Thyroid gland (tissue), 4 donors: ENCODE measurements at regions not wholly inside any gene's neighbourhood (a gene's known extent, or its start where the extent isn't known, plus 50 kb on each side); places are given as distances from the start of the nearest gene placed in this dataset.

Source experiments
- DNase-seq, 2 donors: peaks; one replicate each; pipeline ENCODE4 v3.0.0-alpha.2; 2019
- H3K27ac ChIP-seq, 3 donors: fragments of 200-600 bp; sonication (generic); 1 replicate in 2 of 3; 2 replicates in 1 of 3; pipeline ENCODE4 v1.5.1; 2016 to 2019; ENCODE audit warnings: mild to moderate bottlenecking in 1 of 3, moderate library complexity in 1 of 3
- H3K27me3 ChIP-seq: fragments of 200-600 bp; sonication (generic); one replicate; pipeline ENCODE4 v1.5.1; 2019
- H3K36me3 ChIP-seq, 2 donors: fragments of 200-600 bp; sonication (generic); one replicate each; pipeline ENCODE4 v1.5.1; 2016 to 2019
- H3K4me1 ChIP-seq, 2 donors: fragments of 200-600 bp; sonication (generic); one replicate each; pipeline ENCODE4 v1.5.1; 2017 to 2019
- H3K4me3 ChIP-seq, 3 donors: fragments of 200-600 bp; sonication (generic); replicated peaks in 1 of 3; 1 replicate in 2 of 3; 2 replicates in 1 of 3; pipeline ENCODE4 v1.5.1; 2016; ENCODE audit warnings: mild to moderate bottlenecking in 1 of 3
- H3K9me3 ChIP-seq: fragments of 200-600 bp; sonication (generic); one replicate; pipeline ENCODE4 v1.5.1; 2017
- CTCF ChIP-seq, 6 experiments: fragments of 200-600 bp in 3 of 6; fragments of 450-650 bp in 3 of 6; sonication (generic) in 3 of 6; IDR thresholded peaks; one replicate each; pipeline ENCODE4 v1.5.1; 2016 to 2019; ENCODE audit warnings: antibody characterized with exemption in 6 of 6, mild to moderate bottlenecking in 2 of 6, inconsistent platforms in 1 of 6, moderate library complexity in 1 of 6
- POLR2A ChIP-seq, 2 donors: fragments of 450-650 bp; IDR thresholded peaks; one replicate each; pipeline ENCODE4 v1.6.1; 2017; ENCODE audit warnings: antibody characterized with exemption in 2 of 2, mild to moderate bottlenecking in 2 of 2, moderate library complexity in 1 of 2
- WGBS, 2 donors: methylation state at CpG; one replicate each; pipeline ENCODE4 v1.1.5; 2017; 5-methylcytosine and 5-hydroxymethylcytosine counted together
- intact Hi-C: fragments of 100-400 bp; cut with DNase I; formaldehyde crosslinking; loops from one replicate; pipeline ENCODE4 v1.15.1; 2023

DNA sequence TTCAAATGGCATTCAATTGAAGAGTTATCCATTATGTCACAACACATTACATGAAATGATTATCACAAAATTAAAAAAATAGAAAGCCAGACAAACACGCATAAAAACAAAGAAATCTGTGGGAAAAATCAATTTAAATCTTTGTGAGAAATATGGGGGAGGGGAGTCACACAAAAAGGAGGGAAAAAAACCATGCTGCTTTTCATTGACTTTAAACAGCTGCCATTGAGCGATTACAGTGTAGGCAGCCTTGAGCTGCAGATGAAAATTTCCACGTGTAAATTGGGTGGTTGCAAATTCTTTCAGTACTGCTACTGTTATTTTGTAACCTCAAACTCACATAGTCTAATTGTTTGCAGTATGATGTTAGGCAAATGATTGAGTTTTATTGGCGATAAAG is 889.9 kb upstream of the PHF14 start:
- WGBS, 2 donors: 45 to 50% methylated on average over 4 of the region's 4 CpGs
- H3K4me3 ChIP-seq: no peak overlapping the region
- DNase-seq: no peak
- TF ChIP-seq CTCF (IDR thresholded peaks at IDR 0.05) (no peak), POLR2A (IDR thresholded peaks at IDR 0.05) (no peak)
- no peaks in the 10 kb centered on the region for H3K36me3 ChIP-seq
- intact Hi-C loops: no loop called here
- no peaks in the 10 kb centered on the region for H3K4me1 ChIP-seq
- H3K27ac ChIP-seq: no peak overlapping the region
- H3K9me3 ChIP-seq: no peaks in the 10 kb centered on the region
- no peaks in the 10 kb centered on the region for H3K27me3 ChIP-seq

DNA sequence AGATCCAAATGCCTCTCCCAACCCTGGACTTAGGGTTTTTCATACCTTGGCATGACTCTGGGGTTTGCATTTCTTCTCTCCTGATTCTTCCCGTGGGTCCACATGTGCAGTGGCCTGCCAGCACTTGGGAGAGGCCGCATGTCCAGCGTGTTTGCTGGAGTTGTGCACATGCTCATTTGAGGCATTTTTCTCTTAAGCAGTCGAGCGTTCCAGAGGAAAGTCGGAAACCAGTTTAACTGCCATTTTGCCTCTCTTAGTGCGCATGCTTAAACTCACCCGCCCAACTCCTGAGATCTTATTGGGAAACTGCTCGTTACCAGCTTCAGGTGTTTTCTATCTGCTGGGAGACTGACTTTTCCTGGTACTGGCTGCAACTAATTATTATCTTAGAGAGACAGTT is 888.4 kb upstream of the PHF14 start:
- Histone ChIP-seq H3K27me3 (no peaks in the 10 kb centered on the region), H3K36me3 (no peaks in the 10 kb centered on the region), H3K27ac (no peak overlapping the region), H3K9me3 (no peaks in the 10 kb centered on the region), H3K4me3 (no peak overlapping the region), H3K4me1 (no peaks in the 10 kb centered on the region)
- DNase-seq: no peak
- 77 to 89% methylated on average over 9 of the region's 9 CpGs for WGBS, 2 donors
- no peak for TF ChIP-seq CTCF (IDR thresholded peaks at IDR 0.05)
- no peak for TF ChIP-seq POLR2A (IDR thresholded peaks at IDR 0.05)
- intact Hi-C loops: no loop called here

DNA sequence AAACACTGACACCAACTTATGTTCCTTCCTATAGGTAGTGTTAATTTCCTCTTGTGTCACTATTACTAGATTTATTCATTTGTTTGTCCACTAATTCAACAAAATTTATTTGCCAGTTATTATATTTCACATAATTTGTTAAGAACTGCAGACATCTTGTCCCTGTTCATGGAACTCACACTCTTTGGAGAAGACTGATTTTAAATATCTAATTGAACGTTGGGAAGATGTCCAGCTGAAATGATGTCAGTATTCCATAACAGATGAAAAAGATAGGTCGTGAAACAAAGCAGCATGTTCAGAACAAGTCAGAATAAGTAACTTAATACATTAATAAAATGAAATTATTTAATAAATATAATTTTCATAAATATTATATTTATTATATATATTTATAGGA is 873.1 kb upstream of the PHF14 start:
- H3K27me3 ChIP-seq: no peaks in the 10 kb centered on the region
- no peaks in the 10 kb centered on the region for H3K9me3 ChIP-seq
- no peak for TF ChIP-seq POLR2A (IDR thresholded peaks at IDR 0.05)
- no peaks in the 10 kb centered on the region for H3K36me3 ChIP-seq
- 80% methylated on average over 2 of the region's 2 CpGs for WGBS, 2 donors
- no peak overlapping the region for H3K27ac ChIP-seq
- DNase-seq: no peak
- intact Hi-C loops: no loop called here
- H3K4me1 ChIP-seq: no peaks in the 10 kb centered on the region
- H3K4me3 ChIP-seq: no peak overlapping the region

DNA sequence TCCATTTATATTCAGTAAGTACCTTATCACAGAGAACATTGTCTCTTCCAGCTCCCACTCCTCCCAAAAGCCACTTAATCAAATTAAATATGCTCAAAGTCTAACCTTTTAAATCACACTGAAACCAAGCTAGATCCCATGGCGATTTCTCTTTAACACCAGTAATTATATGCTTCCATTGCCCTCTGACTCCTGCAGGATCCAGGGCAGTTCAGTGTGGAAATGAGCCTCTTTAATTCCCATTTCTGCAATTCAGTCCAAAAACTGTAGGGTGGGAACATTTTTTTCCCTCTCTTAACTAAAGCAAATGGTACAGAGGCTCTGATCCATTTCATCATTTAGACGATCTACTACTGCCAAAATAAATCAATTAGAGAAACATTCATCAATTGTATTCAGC is 872.3 kb upstream of the PHF14 start:
- intact Hi-C loops: no loop called here
- no peaks in the 10 kb centered on the region for H3K4me1 ChIP-seq
- no peaks in the 10 kb centered on the region for H3K36me3 ChIP-seq
- no peak for TF ChIP-seq CTCF (IDR thresholded peaks at IDR 0.05)
- no peak for TF ChIP-seq POLR2A (IDR thresholded peaks at IDR 0.05)
- H3K4me3 ChIP-seq: no peak overlapping the region
- H3K27ac ChIP-seq: no peak overlapping the region
- H3K27me3 ChIP-seq: no peaks in the 10 kb centered on the region
- no peaks in the 10 kb centered on the region for H3K9me3 ChIP-seq
- WGBS, 2 donors: 77 to 81% methylated on average over 2 of the region's 2 CpGs
- no peak for DNase-seq

GRCh38 chr7:10104292-10104691 is 869.4 kb upstream of the PHF14 start:
- Histone ChIP-seq H3K36me3 (no peaks in the 10 kb centered on the region), H3K4me1 (no peaks in the 10 kb centered on the region), H3K27ac (no peak overlapping the region), H3K4me3 (no peak overlapping the region), H3K27me3 (no peaks in the 10 kb centered on the region), H3K9me3 (no peaks in the 10 kb centered on the region)
- DNase-seq: no peak
- WGBS, 2 donors: 88 to 93% methylated on average over 3 of the region's 3 CpGs
- TF ChIP-seq CTCF (IDR thresholded peaks at IDR 0.05) (no peak), POLR2A (IDR thresholded peaks at IDR 0.05) (no peak)
- intact Hi-C loops: no loop called here

- H3K36me3 ChIP-seq: no peaks in the 10 kb centered on the region
- no peak overlapping the region for H3K4me3 ChIP-seq
- 55 to 56% methylated on average over 1 of the region's 1 CpG for WGBS, 2 donors
- H3K4me1 ChIP-seq: no peaks in the 10 kb centered on the region
- no peak for DNase-seq
- intact Hi-C loops: no loop called here
- no peak overlapping the region for H3K27ac ChIP-seq
- H3K9me3 ChIP-seq: no peaks in the 10 kb centered on the region
- TF ChIP-seq POLR2A (IDR thresholded peaks at IDR 0.05) (no peak), CTCF (IDR thresholded peaks at IDR 0.05) (no peak)
- no peaks in the 10 kb centered on the region for H3K27me3 ChIP-seq
Observed at GRCh38 chr7:10106609-10107008, 867.1 kb upstream of the PHF14 start.
